Naive thymus-derived CD4-positive, alpha-beta T cell (primary cell): ENCODE measurements at regions not wholly inside any gene's neighbourhood (a gene's known extent, or its start where the extent isn't known, plus 50 kb on each side); places are given as distances from the start of the nearest gene placed in this dataset.
A peak's percentile ranks its signal among the peaks of the same experiment; 100 is the strongest.
"Not testable (repeated sequence)": the region's sequence is repeated elsewhere in the genome, so short reads cannot be mapped to it uniquely, and the experiment has no call there.

Source experiments
- ATAC-seq: fragments of 150-1000 bp; cut with Tn5 transposase; 2 replicates; pipeline ENCODE4 v1.10.0; 2021; ENCODE audit warnings: mild to moderate bottlenecking, moderate library complexity
- CTCF ChIA-PET: fragments of 350-600 bp; sonication (Branson Sonifier 250); formaldehyde crosslinking; loops from one replicate; lab custom pipeline; 2021; ENCODE audit warnings: antibody characterized with exemption; lab: Charles Lee
- POLR2A ChIA-PET: fragments of 350-600 bp; sonication (Branson Sonifier 250); formaldehyde crosslinking; loops from one replicate; lab custom pipeline; 2021; ENCODE audit warnings: antibody characterized with exemption, inconsistent platforms; lab: Charles Lee
- DNase-seq, 9 donors: peaks; one replicate each; pipeline versions ENCODE4 v3.0.0 to v3.0.0-alpha.2; 2020 to 2022; ENCODE audit warnings: mixed read lengths in 1 of 9
- H3K27ac ChIP-seq: one replicate; pipeline ENCODE4 v1.7.0; 2013; ENCODE audit warnings: mild to moderate bottlenecking, low read depth, low read length, moderate library complexity
- H3K27me3 ChIP-seq, 2 donors: one replicate each; pipeline ENCODE4 v1.7.0; 2013; ENCODE audit warnings: low read length in 2 of 2, mild to moderate bottlenecking in 2 of 2, moderate library complexity in 2 of 2; ENCODE audit not compliant: control insufficient read depth in 2 of 2, insufficient read depth in 2 of 2
- H3K36me3 ChIP-seq, 3 experiments: 1 replicate in 2 of 3; 2 replicates in 1 of 3; pipeline ENCODE4 v1.7.0; 2013; ENCODE audit warnings: low read length in 3 of 3, mild to moderate bottlenecking in 3 of 3, moderate library complexity in 1 of 3; ENCODE audit not compliant: insufficient read depth in 3 of 3, control insufficient read depth in 2 of 3
- H3K4me1 ChIP-seq, 2 donors: one replicate each; pipeline ENCODE4 v1.7.0; 2013; ENCODE audit warnings: low read length in 2 of 2, mild to moderate bottlenecking in 2 of 2, moderate library complexity in 1 of 2; ENCODE audit not compliant: control insufficient read depth in 2 of 2, insufficient read depth in 2 of 2
- H3K4me3 ChIP-seq: 2 replicates; pipeline ENCODE4 v1.7.0; 2013; ENCODE audit warnings: mild to moderate bottlenecking, low read length
- H3K9me3 ChIP-seq, 3 experiments: 1 replicate in 2 of 3; 2 replicates in 1 of 3; pipeline ENCODE4 v1.7.0; 2013; ENCODE audit warnings: low read length in 3 of 3; ENCODE audit not compliant: control insufficient read depth in 2 of 3
- H3K27ac Mint-ChIP-seq, 9 donors: one replicate each; pipeline ENCODE4 v1.8.0; 2020 to 2022; ENCODE audit warnings: mixed read lengths in 9 of 9, mild to moderate bottlenecking in 8 of 9, moderate library complexity in 5 of 9, inconsistent platforms in 2 of 9
- H3K27me3 Mint-ChIP-seq, 5 donors: one replicate each; pipeline ENCODE4 v1.8.0; 2021 to 2022; ENCODE audit warnings: mixed read lengths in 5 of 5, mild to moderate bottlenecking in 1 of 5
- H3K36me3 Mint-ChIP-seq, 5 donors: one replicate each; pipeline ENCODE4 v1.8.0; 2020 to 2022; ENCODE audit warnings: mixed read lengths in 5 of 5, mild to moderate bottlenecking in 3 of 5, inconsistent platforms in 1 of 5
- H3K4me1 Mint-ChIP-seq, 7 donors: one replicate each; pipeline ENCODE4 v1.8.0; 2020 to 2022; ENCODE audit warnings: mixed read lengths in 7 of 7, mild to moderate bottlenecking in 3 of 7, inconsistent platforms in 1 of 7
- H3K4me3 Mint-ChIP-seq, 10 donors: one replicate each; pipeline ENCODE4 v1.8.0; 2020 to 2022; ENCODE audit warnings: mild to moderate bottlenecking in 10 of 10, mixed read lengths in 10 of 10, moderate library complexity in 6 of 10, inconsistent platforms in 2 of 10
- H3K9me3 Mint-ChIP-seq, 11 donors: one replicate each; pipeline ENCODE4 v1.8.0; 2020 to 2022; ENCODE audit warnings: mixed read lengths in 11 of 11, mild to moderate bottlenecking in 4 of 11, inconsistent platforms in 1 of 11, moderate library complexity in 1 of 11
- intact Hi-C, 2 donors: fragments of 100-400 bp; cut with micrococcal nuclease; formaldehyde crosslinking; loops; one replicate each; pipeline ENCODE4 v1.15.1; 2023

DNA sequence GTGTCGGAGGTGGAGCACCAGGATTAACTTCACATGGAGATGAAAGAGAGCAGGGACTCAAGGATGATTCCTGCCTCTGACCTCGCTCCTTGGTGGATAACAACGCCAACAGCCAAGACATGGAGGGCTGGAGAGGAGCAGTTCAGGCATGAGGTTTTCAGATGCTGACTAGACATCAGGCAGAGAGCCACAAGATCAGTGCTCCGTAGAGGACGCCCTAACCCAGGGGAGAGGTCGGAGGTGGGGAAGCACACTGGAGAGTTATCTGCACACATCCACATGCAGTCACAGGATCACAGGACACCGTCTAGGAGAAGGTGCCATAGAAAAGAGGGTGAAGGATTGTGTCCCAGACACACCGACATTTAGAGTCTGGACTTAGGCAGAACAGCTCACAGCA lies 344.3 kb downstream of the EIPR1 start:
- H3K4me3 Mint-ChIP-seq = no peak overlapping the region
- CTCF ChIA-PET = no interaction called here
- Histone ChIP-seq H3K4me3 (no peak overlapping the region), H3K4me1 (no peaks in the 10 kb centered on the region), H3K9me3 (no peaks in the 10 kb centered on the region), H3K27me3 (no peaks in the 10 kb centered on the region), H3K27ac (no peak overlapping the region), H3K36me3 (no peaks in the 10 kb centered on the region)
- DNase-seq = no peak
- peak; percentile 20 for ATAC-seq
- H3K9me3 Mint-ChIP-seq = peaks cover 0 to 18% (median 6%) of the 10 kb centered on the region in 11 donors
- peaks cover 0 to 9% (median 5%) of the 10 kb centered on the region in 5 donors for H3K27me3 Mint-ChIP-seq
- no peaks in the 10 kb centered on the region for H3K4me1 Mint-ChIP-seq
- POLR2A ChIA-PET = no interaction called here
- peaks cover 0 to 4% (median 0%) of the 10 kb centered on the region in 5 donors for H3K36me3 Mint-ChIP-seq
- no peak overlapping the region for H3K27ac Mint-ChIP-seq
- intact Hi-C loops = no loop called here

DNA sequence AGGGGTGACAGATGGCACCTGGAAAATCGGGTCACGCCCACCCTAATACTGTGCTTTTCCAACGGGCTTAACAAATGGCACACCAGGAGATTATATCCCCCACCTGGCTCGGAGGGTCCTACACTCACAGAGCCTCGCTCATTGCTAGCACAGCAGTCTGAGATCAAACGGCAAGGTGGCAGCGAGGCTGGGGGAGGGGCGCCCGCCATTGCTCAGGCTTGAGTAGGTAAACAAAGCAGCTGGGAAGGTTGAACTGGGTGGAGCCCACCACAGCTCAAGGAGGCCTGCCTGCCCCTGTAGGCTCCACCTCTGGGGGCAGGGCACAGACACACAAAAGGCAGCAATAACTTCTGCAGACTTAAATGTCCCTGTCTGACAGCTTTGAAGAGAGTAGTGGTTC lies 346.8 kb downstream of the EIPR1 start:
- intact Hi-C loops, ATAC-seq, H3K4me3 ChIP-seq, H3K4me1 ChIP-seq, H3K27ac ChIP-seq, H3K36me3 Mint-ChIP-seq, CTCF ChIA-PET, H3K27ac Mint-ChIP-seq, H3K27me3 ChIP-seq, DNase-seq, POLR2A ChIA-PET, H3K4me3 Mint-ChIP-seq, H3K4me1 Mint-ChIP-seq, H3K9me3 ChIP-seq, H3K36me3 ChIP-seq: not testable (repeated sequence)
- H3K9me3 Mint-ChIP-seq = peaks cover 0 to 18% (median 6%) of the 10 kb centered on the region in 11 donors
- H3K27me3 Mint-ChIP-seq = peaks cover under 1 to 14% (median 8%) of the 10 kb centered on the region in 5 donors

DNA sequence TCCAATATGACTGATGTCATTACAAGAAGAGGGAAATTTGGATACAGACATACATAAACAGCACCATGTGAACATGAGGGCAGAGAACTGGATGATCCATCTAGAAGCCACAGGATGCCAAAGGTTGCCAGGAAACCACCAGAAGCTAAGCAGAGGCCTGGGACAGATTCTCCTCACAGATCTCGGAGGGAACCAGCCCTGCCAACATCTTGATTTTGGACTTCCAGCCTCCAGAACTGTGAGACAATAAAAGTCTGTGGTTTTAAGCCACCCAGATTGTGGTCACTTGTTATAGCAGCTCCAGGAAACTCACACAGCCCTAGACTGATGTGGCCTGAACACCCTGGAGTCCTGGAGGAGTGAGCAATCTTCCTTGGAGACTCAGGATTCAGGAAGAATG lies 351.6 kb downstream of the EIPR1 start:
- ATAC-seq (no peak), DNase-seq (no peak)
- Mint-ChIP-seq H3K36me3 (peaks cover 0 to 8% (median 0%) of the 10 kb centered on the region in 5 donors), H3K27ac (no peak overlapping the region), H3K4me3 (no peak overlapping the region), H3K9me3 (peaks cover 0 to 8% (median 4%) of the 10 kb centered on the region in 11 donors), H3K4me1 (no peaks in the 10 kb centered on the region), H3K27me3 (peaks cover 4 to 33% (median 11%) of the 10 kb centered on the region in 5 donors)
- ChIA-PET POLR2A (no interaction called here), CTCF (no interaction called here)
- Histone ChIP-seq H3K4me3 (no peak overlapping the region), H3K36me3 (no peaks in the 10 kb centered on the region), H3K4me1 (no peaks in the 10 kb centered on the region), H3K27me3 (no peaks in the 10 kb centered on the region), H3K27ac (no peak overlapping the region), H3K9me3 (no peaks in the 10 kb centered on the region)
- intact Hi-C loops = no loop called here

DNA sequence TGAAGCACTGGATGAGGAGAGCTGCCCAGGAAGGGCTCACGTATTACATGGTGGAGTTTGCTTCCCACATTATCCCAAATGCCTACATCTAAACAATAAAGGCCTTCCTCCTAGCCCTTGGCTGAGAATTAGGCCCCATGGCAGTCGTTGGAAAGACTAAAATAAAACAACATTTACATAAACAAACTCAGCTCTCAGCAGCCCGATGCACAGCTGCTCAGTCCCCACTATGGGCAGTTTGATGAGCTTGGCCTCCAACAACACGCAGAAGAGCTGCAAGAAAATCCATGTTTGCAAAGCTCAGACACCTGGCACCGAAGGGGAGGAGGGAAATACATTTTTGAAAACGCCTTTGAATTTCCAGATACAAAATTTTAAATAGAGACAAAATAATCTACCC lies 352.4 kb downstream of the EIPR1 start:
- Histone ChIP-seq H3K36me3 (no peaks in the 10 kb centered on the region), H3K4me3 (no peak overlapping the region), H3K4me1 (no peaks in the 10 kb centered on the region), H3K27me3 (no peaks in the 10 kb centered on the region), H3K9me3 (no peaks in the 10 kb centered on the region), H3K27ac (no peak overlapping the region)
- H3K27me3 Mint-ChIP-seq = peaks cover 4 to 35% (median 11%) of the 10 kb centered on the region in 5 donors
- POLR2A ChIA-PET = no interaction called here
- H3K27ac Mint-ChIP-seq = no peak overlapping the region
- intact Hi-C loops = no loop called here
- H3K36me3 Mint-ChIP-seq = peaks cover 0 to 8% (median 0%) of the 10 kb centered on the region in 5 donors
- peaks cover 0 to 7% (median 4%) of the 10 kb centered on the region in 11 donors for H3K9me3 Mint-ChIP-seq
- no peak for ATAC-seq
- no peak for DNase-seq
- no peak overlapping the region for H3K4me3 Mint-ChIP-seq
- CTCF ChIA-PET = no interaction called here
- H3K4me1 Mint-ChIP-seq = no peaks in the 10 kb centered on the region

DNA sequence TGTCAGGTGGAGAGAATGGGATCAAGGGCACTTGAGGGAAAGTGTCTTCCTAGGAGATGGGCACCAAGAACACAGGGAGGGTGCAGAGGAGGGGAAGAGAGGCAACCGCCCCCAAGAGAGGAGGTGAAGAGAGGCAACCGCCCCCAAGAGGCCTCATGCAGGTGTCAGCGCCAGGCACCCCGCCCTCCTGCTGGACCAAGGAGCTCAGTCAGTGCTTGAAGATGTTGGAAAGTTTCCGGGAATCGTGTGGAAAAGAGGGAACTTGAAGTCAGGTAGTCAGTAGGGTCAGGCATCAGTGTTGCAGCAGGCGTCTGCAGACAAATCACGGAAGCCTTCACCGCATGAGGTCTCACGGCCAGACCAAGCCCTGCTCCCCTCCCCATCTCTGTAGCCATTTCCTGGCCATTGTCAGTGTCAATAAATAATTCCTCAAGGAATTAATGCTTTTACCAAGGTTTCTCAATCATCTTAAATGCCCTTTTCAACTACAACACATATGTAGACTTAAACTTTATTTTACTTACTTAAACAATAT lies 353.1 kb downstream of the EIPR1 start:
- Histone ChIP-seq H3K27ac (no peak overlapping the region), H3K27me3 (no peaks in the 10 kb centered on the region), H3K4me1 (no peaks in the 10 kb centered on the region), H3K4me3 (no peak overlapping the region), H3K9me3 (no peaks in the 10 kb centered on the region), H3K36me3 (no peaks in the 10 kb centered on the region)
- Mint-ChIP-seq H3K4me1 (no peaks in the 10 kb centered on the region), H3K27me3 (peaks cover 4 to 31% (median 11%) of the 10 kb centered on the region in 5 donors), H3K36me3 (peaks cover 0 to 4% (median 0%) of the 10 kb centered on the region in 5 donors), H3K4me3 (no peak overlapping the region), H3K27ac (no peak overlapping the region), H3K9me3 (peaks cover 0 to 4% (median 0%) of the 10 kb centered on the region in 11 donors)
- ATAC-seq (no peak), DNase-seq (no peak)
- ChIA-PET POLR2A (no interaction called here), CTCF (no interaction called here)
- intact Hi-C loops = no loop called here

DNA sequence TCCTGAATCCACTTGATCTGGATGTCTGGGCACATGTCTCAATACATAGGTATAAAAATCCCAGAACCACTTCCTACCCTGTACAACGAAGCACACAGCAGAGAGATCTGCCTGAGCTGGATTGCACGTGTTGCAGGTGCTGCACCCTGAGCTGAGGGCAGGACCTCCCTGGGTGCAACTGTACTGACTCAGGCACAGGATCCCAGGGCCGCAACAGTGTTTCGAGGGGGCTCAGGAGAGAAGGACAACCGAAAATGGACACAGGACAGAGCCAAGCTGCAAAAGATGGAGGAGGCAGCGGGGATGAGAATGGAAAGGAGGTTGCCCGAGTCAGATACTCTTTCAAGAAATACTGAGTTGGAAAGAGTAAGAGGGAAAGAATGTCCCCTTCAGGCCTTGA lies 354.1 kb downstream of the EIPR1 start:
- no peaks in the 10 kb centered on the region for H3K27me3 ChIP-seq
- no peaks in the 10 kb centered on the region for H3K4me1 ChIP-seq
- H3K4me1 Mint-ChIP-seq = no peaks in the 10 kb centered on the region
- H3K9me3 Mint-ChIP-seq = peaks cover 0 to 8% (median 0%) of the 10 kb centered on the region in 11 donors
- H3K9me3 ChIP-seq = no peaks in the 10 kb centered on the region
- no peak overlapping the region for H3K27ac Mint-ChIP-seq
- no peak for DNase-seq
- ChIA-PET CTCF (no interaction called here), POLR2A (no interaction called here)
- no peaks in the 10 kb centered on the region for H3K36me3 ChIP-seq
- H3K36me3 Mint-ChIP-seq = peaks cover 0 to 4% (median 0%) of the 10 kb centered on the region in 5 donors
- no peak overlapping the region for H3K4me3 Mint-ChIP-seq
- H3K27me3 Mint-ChIP-seq = peaks cover 4 to 34% (median 14%) of the 10 kb centered on the region in 5 donors
- ATAC-seq = no peak
- H3K4me3 ChIP-seq = no peak overlapping the region
- intact Hi-C loops = no loop called here
- no peak overlapping the region for H3K27ac ChIP-seq

DNA sequence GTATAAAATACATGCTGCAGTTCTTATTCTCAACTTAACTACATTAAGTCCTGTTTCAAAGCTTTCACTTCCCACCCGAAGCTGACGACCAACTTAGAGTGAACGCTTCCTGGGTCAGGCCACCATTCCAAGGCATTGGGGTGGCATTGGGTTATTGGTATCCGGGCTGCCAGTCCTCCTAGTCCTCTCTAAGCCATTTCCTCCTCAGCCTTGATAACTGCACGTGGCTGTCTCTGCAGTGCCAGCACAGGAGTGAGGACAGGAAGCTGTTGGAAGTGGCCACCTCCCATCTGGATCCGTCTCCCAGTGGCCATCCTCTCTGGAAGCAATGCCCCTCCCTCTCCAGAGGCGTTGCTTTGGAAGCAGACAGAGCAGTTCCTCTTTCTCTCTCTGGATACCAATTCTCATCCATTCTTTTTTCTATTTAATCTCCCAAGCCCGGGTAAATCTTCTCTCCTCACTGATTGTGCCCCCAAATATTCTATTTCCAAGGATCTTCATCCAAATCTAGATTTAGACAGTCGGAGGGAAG lies 354.7 kb downstream of the EIPR1 start:
- H3K27ac ChIP-seq = no peak overlapping the region
- peaks cover 0 to 8% (median 0%) of the 10 kb centered on the region in 11 donors for H3K9me3 Mint-ChIP-seq
- no peaks in the 10 kb centered on the region for H3K27me3 ChIP-seq
- peaks cover 0 to 4% (median 0%) of the 10 kb centered on the region in 5 donors for H3K36me3 Mint-ChIP-seq
- ChIA-PET CTCF (no interaction called here), POLR2A (no interaction called here)
- intact Hi-C loops = no loop called here
- ATAC-seq (no peak), DNase-seq (no peak)
- H3K4me3 ChIP-seq = no peak overlapping the region
- H3K36me3 ChIP-seq = no peaks in the 10 kb centered on the region
- H3K4me1 Mint-ChIP-seq = no peaks in the 10 kb centered on the region
- peaks cover 4 to 34% (median 11%) of the 10 kb centered on the region in 5 donors for H3K27me3 Mint-ChIP-seq
- no peak overlapping the region for H3K4me3 Mint-ChIP-seq
- no peak overlapping the region for H3K27ac Mint-ChIP-seq
- H3K4me1 ChIP-seq = no peaks in the 10 kb centered on the region
- no peaks in the 10 kb centered on the region for H3K9me3 ChIP-seq
